ENCODE measurements at regions not wholly inside any gene's neighbourhood (a gene's known extent, or its start where the extent isn't known, plus 50 kb on each side); places are given as distances from the start of the nearest gene placed in this dataset.

DNA sequence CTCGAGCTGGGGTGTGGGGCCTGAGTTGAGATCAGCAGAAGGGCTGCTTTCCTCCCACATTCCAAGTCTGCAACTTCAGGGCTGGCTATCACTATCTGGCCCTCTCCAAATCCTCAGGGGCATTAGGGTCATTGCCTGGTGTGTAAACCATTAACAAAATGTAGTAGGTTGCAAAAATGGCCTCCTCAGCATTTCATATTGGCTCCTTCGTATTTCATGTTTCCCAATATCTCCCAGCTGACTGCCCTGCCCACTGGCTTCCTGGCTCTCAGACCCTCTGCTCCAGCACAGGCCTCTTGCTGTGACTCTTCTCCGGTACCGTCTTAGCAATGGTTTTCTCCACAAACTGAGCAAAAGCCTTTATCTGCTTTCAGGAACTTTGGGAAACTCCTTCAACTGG lies 113.8 kb downstream of the GADD45G start:
- H3K9me3 Mint-ChIP-seq, result no peaks in the 10 kb centered on the region
- peaks cover 10% of the 10 kb centered on the region for H3K27me3 Mint-ChIP-seq (ENCODE audit: insufficient read depth, low read depth, poor library complexity)
- no peak overlapping the region for H3K27ac ChIP-seq (ENCODE audit: low read depth)
- DNase-seq (ENCODE audit: low spot score), result no peak
- H3K4me2 ChIP-seq, result no peak overlapping the region
- no peaks in the 10 kb centered on the region for H3K4me1 Mint-ChIP-seq
- H3K36me3 Mint-ChIP-seq (ENCODE audit: low read depth), result no peaks in the 10 kb centered on the region
- no peaks in the 10 kb centered on the region for H3K79me2 ChIP-seq (replicated peaks; ENCODE audit: insufficient read depth)
- no peak overlapping the region for H3K4me3 Mint-ChIP-seq
- no peaks in the 10 kb centered on the region for H3K36me3 ChIP-seq (ENCODE audit: insufficient read depth)
- no peak for ATAC-seq
- peaks cover 3% of the 10 kb centered on the region; the same call in 1 of the 2 replicates for H3K9me2 ChIP-seq (ENCODE audit: insufficient read depth)
- no peak overlapping the region for H2AFZ ChIP-seq
- H3K27me3 ChIP-seq (ENCODE audit: insufficient read depth), result no peaks in the 10 kb centered on the region
- H4K20me1 ChIP-seq (replicated peaks; ENCODE audit: insufficient read depth), result no peaks in the 10 kb centered on the region
- no peaks in the 10 kb centered on the region for H3F3A ChIP-seq (replicated peaks; ENCODE audit: low read depth)
- no peak overlapping the region for H3K4me3 ChIP-seq
- no peak overlapping the region for H3K27ac Mint-ChIP-seq
- TF ChIP-seq, protein P1, sequence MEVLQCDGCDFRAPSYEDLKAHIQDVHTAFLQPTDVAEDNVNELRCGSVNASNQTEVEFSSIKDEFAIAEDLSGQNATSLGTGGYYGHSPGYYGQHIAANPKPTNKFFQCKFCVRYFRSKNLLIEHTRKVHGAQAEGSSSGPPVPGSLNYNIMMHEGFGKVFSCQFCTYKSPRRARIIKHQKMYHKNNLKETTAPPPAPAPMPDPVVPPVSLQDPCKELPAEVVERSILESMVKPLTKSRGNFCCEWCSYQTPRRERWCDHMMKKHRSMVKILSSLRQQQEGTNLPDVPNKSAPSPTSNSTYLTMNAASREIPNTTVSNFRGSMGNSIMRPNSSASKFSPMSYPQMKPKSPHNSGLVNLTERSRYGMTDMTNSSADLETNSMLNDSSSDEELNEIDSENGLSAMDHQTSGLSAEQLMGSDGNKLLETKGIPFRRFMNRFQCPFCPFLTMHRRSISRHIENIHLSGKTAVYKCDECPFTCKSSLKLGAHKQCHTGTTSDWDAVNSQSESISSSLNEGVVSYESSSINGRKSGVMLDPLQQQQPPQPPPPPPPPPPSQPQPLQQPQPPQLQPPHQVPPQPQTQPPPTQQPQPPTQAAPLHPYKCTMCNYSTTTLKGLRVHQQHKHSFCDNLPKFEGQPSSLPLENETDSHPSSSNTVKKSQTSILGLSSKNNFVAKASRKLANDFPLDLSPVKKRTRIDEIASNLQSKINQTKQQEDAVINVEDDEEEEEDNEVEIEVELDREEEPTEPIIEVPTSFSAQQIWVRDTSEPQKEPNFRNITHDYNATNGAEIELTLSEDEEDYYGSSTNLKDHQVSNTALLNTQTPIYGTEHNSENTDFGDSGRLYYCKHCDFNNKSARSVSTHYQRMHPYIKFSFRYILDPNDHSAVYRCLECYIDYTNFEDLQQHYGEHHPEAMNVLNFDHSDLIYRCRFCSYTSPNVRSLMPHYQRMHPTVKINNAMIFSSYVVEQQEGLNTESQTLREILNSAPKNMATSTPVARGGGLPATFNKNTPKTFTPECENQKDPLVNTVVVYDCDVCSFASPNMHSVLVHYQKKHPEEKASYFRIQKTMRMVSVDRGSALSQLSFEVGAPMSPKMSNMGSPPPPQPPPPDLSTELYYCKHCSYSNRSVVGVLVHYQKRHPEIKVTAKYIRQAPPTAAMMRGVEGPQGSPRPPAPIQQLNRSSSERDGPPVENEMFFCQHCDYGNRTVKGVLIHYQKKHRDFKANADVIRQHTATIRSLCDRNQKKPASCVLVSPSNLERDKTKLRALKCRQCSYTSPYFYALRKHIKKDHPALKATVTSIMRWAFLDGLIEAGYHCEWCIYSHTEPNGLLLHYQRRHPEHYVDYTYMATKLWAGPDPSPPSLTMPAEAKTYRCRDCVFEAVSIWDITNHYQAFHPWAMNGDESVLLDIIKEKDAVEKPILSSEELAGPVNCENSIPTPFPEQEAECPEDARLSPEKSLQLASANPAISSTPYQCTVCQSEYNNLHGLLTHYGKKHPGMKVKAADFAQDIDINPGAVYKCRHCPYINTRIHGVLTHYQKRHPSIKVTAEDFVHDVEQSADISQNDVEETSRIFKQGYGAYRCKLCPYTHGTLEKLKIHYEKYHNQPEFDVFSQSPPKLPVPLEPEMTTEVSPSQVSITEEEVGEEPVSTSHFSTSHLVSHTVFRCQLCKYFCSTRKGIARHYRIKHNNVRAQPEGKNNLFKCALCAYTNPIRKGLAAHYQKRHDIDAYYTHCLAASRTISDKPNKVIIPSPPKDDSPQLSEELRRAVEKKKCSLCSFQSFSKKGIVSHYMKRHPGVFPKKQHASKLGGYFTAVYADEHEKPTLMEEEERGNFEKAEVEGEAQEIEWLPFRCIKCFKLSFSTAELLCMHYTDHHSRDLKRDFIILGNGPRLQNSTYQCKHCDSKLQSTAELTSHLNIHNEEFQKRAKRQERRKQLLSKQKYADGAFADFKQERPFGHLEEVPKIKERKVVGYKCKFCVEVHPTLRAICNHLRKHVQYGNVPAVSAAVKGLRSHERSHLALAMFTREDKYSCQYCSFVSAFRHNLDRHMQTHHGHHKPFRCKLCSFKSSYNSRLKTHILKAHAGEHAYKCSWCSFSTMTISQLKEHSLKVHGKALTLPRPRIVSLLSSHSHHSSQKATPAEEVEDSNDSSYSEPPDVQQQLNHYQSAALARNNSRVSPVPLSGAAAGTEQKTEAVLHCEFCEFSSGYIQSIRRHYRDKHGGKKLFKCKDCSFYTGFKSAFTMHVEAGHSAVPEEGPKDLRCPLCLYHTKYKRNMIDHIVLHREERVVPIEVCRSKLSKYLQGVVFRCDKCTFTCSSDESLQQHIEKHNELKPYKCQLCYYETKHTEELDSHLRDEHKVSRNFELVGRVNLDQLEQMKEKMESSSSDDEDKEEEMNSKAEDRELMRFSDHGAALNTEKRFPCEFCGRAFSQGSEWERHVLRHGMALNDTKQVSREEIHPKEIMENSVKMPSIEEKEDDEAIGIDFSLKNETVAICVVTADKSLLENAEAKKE (CRISPR knock-in tag; IDR thresholded peaks at IDR 0.05), result no peak
- TF ChIP-seq STAT1 (IDR thresholded peaks at IDR 0.05; ENCODE audit: unreplicated experiment) (no peak), EZH2phosphoT487 (IDR thresholded peaks at IDR 0.05; ENCODE audit: unreplicated experiment) (no peak), JUNB (IDR thresholded peaks at IDR 0.05; ENCODE audit: unreplicated experiment) (no peak), EZH2 (IDR thresholded peaks at IDR 0.05; ENCODE audit: low read depth, unreplicated experiment) (no peak), ZNF114 (CRISPR knock-in tag; IDR thresholded peaks at IDR 0.05) (no peak), NANOG (IDR thresholded peaks at IDR 0.05; ENCODE audit: borderline replicate concordance) (no peak)
- TF ChIP-seq, protein P2, sequence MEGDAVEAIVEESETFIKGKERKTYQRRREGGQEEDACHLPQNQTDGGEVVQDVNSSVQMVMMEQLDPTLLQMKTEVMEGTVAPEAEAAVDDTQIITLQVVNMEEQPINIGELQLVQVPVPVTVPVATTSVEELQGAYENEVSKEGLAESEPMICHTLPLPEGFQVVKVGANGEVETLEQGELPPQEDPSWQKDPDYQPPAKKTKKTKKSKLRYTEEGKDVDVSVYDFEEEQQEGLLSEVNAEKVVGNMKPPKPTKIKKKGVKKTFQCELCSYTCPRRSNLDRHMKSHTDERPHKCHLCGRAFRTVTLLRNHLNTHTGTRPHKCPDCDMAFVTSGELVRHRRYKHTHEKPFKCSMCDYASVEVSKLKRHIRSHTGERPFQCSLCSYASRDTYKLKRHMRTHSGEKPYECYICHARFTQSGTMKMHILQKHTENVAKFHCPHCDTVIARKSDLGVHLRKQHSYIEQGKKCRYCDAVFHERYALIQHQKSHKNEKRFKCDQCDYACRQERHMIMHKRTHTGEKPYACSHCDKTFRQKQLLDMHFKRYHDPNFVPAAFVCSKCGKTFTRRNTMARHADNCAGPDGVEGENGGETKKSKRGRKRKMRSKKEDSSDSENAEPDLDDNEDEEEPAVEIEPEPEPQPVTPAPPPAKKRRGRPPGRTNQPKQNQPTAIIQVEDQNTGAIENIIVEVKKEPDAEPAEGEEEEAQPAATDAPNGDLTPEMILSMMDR (conservative IDR thresholded peaks at IDR 0.05; ENCODE audit: low read depth in 2 of 2), result no peak
- H3K4me1 ChIP-seq (ENCODE audit: insufficient read depth), result no peaks in the 10 kb centered on the region

Data from GM23338 (cell line).